ENCODE measurements at regions not wholly inside any gene's neighbourhood (a gene's known extent, or its start where the extent isn't known, plus 50 kb on each side); places are given as distances from the start of the nearest gene placed in this dataset.

GRCh38 chr3:109713288-109713687 lies 375.9 kb upstream of the DPPA4 start:
- intact Hi-C loops (cut with DNase I) = no loop called here
- no peak for TF ChIP-seq POLR2A (IDR thresholded peaks at IDR 0.05)
- TF ChIP-seq CTCF (IDR thresholded peaks at IDR 0.05) = no peak
- no peak for DNase-seq

GRCh38 chr3:109715707-109716106 lies 378.4 kb upstream of the DPPA4 start:
- no peak overlapping the region for H3K4me3 ChIP-seq
- TF ChIP-seq CTCF (IDR thresholded peaks at IDR 0.05) = no peak
- no peak for TF ChIP-seq POLR2A (IDR thresholded peaks at IDR 0.05)
- H3K36me3 ChIP-seq (replicated peaks in 1 of 2) = no peaks in the 10 kb centered on the region
- intact Hi-C loops (cut with DNase I) = no loop called here
- WGBS, 4 donors = 40 to 50% (median 43%) methylated on average over 3 of the region's 3 CpGs
- H3K9me3 ChIP-seq (replicated peaks in 1 of 3) = no peaks in the 10 kb centered on the region
- H3K27ac ChIP-seq = no peak overlapping the region
- H3K4me1 ChIP-seq (replicated peaks in 1 of 2) = no peaks in the 10 kb centered on the region
- H3K27me3 ChIP-seq = no peaks in the 10 kb centered on the region
- no peak for DNase-seq

More at GRCh38 chr3:109713288-109713687, 375.9 kb upstream of the DPPA4 start:
- WGBS, 4 donors = 65 to 76% (median 71%) methylated on average over 2 of the region's 2 CpGs
- H3K9me3 ChIP-seq (replicated peaks in 1 of 3) = no peaks in the 10 kb centered on the region
- H3K4me3 ChIP-seq = no peak overlapping the region
- H3K27ac ChIP-seq = no peak overlapping the region
- H3K36me3 ChIP-seq (replicated peaks in 1 of 2) = no peaks in the 10 kb centered on the region
- H3K27me3 ChIP-seq = no peaks in the 10 kb centered on the region
- no peaks in the 10 kb centered on the region for H3K4me1 ChIP-seq (replicated peaks in 1 of 2)

GRCh38 chr3:109718850-109719249 lies 381.5 kb upstream of the DPPA4 start:
- 74 to 82% (median 79%) methylated on average over 4 of the region's 4 CpGs for WGBS, 4 donors
- no peaks in the 10 kb centered on the region for H3K4me1 ChIP-seq (replicated peaks in 1 of 2)
- intact Hi-C loops (cut with DNase I) = no loop called here

GRCh38 chr3:109728861-109729494 lies 391.6 kb upstream of the DPPA4 start:
- no peaks in the 10 kb centered on the region for H3K27me3 ChIP-seq
- no peaks in the 10 kb centered on the region for H3K9me3 ChIP-seq (replicated peaks in 1 of 3)
- DNase-seq = no peak
- intact Hi-C loops (cut with DNase I) = no loop called here
- H3K4me1 ChIP-seq (replicated peaks in 1 of 2) = no peaks in the 10 kb centered on the region
- TF ChIP-seq CTCF (IDR thresholded peaks at IDR 0.05) (no peak), POLR2A (IDR thresholded peaks at IDR 0.05) (no peak)
- 48 to 73% (median 59%) methylated on average over 1 of the region's 1 CpG for WGBS, 4 donors
- no peak overlapping the region for H3K4me3 ChIP-seq
- no peaks in the 10 kb centered on the region for H3K36me3 ChIP-seq (replicated peaks in 1 of 2)
- H3K27ac ChIP-seq = no peak overlapping the region

More at GRCh38 chr3:109718850-109719249, 381.5 kb upstream of the DPPA4 start:
- Histone ChIP-seq H3K27ac (no peak overlapping the region), H3K27me3 (no peaks in the 10 kb centered on the region), H3K9me3 (replicated peaks in 1 of 3) (no peaks in the 10 kb centered on the region), H3K4me3 (no peak overlapping the region), H3K36me3 (replicated peaks in 1 of 2) (no peaks in the 10 kb centered on the region)
- no peak for DNase-seq
- TF ChIP-seq CTCF (IDR thresholded peaks at IDR 0.05) = no peak
- no peak for TF ChIP-seq POLR2A (IDR thresholded peaks at IDR 0.05)
